Dermis blood vessel endothelial cell (primary cell): ENCODE measurements at regions not wholly inside any gene's neighbourhood (a gene's known extent, or its start where the extent isn't known, plus 50 kb on each side); places are given as distances from the start of the nearest gene placed in this dataset.

ENCODE experiments used
- DNase-seq: peaks from one replicate; pipeline ENCODE4 v3.0.0; 2010

DNA sequence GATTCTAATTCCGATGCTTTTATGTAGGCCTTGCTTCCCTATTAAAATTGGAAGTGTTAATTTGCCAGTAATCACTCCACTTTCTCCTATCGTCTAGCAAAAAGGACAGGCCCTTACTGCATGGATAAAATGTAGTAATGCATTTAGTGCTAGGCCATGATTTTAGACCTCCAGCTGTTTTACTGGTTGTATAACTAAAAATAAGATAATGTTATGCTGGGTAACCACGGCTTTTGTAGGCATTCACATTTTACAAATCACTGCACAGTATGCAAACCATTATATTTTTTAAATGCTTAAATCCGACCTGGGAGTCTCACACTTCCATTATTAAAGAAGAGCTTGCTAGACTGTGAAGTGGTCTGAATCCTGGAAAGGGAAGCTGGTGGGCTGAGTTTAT, 179.5 kb downstream of the TFAP2A start:
- no peak for DNase-seq

DNA sequence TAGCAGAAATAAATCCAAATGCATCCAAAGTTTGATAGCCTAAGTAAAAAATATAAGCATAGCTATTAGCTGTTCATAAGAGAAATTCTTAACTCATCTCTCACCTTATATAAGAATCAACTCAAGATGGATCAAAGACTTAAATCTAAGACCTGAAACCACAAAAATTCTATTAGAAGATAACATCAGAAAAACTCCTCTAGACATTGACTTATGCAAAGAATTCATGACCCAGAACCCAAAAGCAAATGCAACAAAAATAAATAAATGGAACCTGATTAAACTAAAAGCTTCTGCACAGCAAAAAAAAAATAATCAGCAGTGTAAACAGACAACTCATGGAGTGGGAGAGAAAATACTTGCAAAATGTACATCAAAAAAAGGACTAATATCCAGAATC, 184.3 kb downstream of the TFAP2A start:
- no peak for DNase-seq

DNA sequence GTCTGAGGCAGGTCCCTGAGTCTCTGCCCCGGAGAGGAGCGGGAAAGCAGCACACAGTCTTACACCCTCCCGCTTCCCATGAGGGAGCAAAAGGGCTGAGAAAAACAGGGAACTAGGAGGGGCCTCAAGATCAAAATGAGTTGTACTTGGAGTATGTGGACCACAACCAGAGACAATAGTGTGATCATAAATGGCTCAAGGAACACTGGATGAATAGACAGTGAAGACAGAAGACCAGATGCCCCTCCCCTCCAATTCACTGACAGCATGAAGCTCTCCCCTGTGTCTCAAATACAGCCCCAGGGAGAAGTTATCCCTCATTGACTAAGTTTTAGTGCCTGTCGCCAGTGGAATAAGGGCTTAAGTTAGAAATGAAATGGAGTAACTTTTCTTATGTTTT, 191.0 kb downstream of the TFAP2A start:
- no peak for DNase-seq

DNA sequence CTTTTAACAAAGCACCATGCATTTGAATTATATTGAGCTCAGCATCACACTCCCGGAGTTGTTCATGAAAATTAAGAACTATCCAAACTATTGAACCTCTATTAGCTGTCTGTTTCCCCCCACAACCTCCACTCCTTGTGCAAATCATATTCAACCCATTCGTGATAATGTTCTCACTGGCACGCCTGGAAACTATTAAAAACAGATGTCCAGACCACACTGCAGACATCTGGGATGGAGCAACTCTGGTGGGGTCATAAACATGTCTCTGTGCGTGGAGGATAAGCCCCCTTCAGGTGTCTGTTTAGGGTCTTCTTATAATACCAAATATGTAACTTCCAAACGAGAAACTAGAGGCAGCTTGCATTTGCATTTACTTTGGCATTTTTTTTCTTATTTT, 193.7 kb downstream of the TFAP2A start:
- DNase-seq, result no peak

DNA sequence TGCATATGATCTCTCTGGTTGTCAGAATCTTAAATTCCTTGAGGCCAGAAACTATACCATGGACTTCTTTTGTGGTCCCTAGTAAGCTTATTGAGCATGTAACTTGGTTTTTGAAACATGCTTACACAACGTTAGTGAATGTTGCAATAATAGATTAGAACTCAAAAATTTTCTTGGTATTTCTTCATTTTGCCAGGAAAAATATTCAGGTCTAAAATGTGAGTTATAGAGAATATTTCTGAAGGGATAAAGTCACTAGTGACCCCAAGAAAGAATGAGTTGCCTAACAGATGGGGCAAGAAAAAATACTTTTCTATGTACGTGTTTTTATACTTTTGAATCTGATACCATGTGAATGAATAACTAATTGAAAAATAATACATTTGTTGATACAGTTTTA, 195.4 kb downstream of the TFAP2A start:
- DNase-seq, result no peak

GRCh38 chr6:10217111-10217510, 197.8 kb downstream of the TFAP2A start:
- no peak for DNase-seq

DNA sequence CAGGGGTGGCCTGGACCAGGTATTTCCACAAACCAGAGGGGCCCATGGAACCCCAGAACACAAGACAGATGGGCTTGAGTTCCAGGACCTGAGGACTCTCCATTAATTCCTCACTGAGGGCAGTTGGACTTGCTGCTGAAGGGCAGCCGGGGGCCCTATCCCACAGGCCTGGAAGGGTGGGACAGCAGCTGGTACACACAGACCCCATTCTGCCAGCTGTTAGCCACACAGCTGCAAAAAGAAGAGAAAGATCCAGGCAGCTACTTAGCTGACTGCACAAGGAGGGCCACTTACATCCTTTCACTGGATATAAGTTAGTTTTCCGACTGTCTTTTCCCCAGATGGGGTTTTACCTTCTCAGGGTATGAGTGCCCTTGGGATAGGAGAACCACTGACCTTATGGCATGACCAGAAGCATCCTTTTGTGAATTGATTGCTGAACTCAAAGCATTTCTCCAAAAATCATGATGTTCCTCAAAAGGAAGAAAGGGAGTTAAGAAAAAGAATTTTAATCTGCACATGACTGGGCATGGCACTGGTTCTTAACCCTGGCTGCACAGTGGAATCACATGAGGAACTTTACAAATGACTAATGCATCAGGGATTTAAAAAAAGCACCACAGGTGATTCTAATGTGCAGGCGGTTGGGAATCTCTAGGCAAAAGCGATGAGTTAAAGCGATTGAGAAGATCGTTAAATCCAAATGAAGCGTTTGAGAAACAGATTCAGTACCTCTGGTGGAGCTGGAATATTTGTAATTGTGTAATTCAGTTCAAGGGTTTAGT, 199.4 kb downstream of the TFAP2A start:
- no peak for DNase-seq

DNA sequence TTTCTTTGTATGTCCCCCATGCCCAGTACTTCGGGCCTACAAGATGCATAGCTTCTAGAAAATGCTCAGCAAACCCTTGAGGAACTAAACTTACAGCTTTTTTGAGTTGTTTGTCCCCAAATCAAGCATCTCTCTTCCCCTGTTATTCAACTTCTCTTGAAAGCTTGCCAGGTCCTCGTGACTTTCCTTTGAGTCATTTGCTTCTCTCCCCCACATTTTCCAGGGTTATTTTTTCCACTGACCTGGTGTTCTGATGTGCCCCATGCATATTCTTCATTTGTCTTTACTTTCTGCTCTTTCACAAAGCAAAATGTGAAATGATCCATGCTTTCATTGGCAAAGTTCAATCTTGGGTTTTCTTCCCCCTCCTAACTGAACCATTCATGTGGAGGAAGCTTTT, 204.8 kb downstream of the TFAP2A start:
- DNase-seq, result no peak

GRCh38 chr6:10205892-10206291, 209.0 kb downstream of the TFAP2A start:
- DNase-seq, result no peak

GRCh38 chr6:10205120-10205519, 209.8 kb downstream of the TFAP2A start:
- no peak for DNase-seq

- no peak for DNase-seq
These were observed 211.2 kb downstream of the TFAP2A start for GRCh38 chr6:10203651-10204050.

GRCh38 chr6:10202581-10202980, 212.3 kb downstream of the TFAP2A start:
- DNase-seq, result no peak

DNA sequence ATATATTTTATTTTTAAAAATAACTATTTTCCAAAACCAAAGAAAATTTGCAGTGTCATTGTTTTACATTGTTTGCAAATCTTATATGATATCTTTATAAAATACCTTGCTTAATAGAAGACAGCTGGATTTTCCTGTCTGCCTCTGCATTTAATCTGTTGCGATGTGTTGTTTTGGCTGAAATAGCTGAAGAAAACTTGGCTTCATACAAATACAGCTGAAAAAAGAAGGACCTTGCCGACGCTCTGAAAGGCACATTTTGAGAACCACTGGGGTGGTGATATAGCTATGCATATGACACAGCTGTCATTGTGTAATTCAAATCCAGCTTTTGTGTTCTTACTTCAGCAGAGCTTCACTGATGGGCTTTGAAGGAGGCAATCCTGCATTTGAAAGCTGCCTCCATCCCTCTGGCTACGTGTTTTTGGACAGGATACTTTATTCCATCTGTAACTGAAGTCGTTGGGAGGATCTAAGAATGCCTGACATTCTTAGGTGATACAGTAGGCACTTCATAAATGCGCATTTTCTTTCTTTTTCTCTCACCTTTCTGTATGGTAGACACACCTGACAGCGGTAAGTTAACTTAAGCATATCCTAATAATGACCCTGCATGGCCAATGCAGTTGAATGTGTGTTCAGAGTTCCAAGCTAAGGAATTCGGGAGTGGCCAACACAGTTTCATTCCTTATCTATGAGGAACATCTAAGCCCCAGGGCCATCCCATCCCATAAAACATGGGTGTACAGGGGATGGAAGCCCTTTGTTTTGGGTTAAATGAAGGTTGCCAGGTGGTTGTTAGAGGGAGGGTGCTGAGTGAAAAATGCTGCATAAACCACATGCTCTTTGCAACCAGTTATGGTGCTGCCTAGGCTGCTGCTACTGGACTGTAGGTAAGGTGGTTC, 213.0 kb downstream of the TFAP2A start:
- DNase-seq, result no peak

DNA sequence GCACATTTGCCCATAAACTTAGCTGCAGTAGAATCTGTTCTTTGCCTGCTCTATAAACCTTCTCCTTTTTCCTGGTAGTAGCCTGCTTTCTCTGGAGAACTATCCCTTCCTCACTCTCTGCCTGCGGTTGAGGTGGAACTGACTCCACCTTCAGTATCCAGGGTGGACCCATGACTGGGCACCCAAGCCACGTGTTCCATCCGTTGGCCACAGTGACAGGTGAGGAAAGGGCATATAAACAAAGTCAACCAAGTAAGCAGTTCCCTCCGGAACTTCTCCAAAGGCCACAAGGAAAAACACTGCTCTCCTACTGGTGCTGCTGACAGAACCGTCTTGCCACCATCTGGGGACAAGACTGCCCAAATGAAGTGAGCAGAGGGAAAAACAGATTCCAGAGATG, 218.8 kb downstream of the TFAP2A start:
- no peak for DNase-seq

DNA sequence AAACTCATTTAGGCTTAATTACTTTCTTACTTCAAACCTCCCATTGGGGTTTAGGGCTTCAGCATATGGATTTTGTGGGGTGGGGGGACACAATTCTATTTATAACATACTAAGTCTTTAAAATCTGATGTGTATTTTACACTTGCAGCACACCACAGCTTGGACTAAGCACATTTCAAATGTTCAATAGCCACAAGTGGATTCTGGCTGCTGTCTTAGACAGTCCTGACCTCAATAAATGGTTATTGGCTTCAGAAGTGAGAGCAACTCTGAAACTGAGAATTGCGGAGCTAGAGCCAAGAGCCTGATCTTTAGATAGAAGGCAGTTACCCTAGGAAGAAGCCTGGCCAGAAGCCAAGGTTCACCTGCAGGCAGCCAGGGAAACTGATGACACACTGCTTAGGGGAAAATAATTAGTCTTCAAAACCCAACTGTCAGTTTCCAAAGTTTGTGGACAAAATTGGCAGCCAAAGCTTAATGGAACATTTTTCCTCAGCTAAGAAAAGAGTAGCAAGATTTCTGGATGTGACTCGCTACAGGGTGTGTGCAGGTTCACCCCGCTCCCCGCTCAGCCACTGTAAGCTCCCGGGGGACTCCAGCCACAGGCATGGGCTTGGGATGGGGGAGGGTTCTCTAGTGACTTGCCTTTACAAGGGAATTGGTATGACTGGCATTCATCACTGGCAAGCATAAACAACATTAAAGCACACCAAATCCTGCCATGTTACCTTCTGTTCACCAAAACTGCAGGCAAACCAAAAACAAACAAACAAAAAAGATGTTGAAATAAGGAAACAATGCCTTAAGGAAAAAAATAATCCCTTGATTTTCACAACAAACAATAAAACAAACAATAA, 219.8 kb downstream of the TFAP2A start:
- DNase-seq, result no peak

DNA sequence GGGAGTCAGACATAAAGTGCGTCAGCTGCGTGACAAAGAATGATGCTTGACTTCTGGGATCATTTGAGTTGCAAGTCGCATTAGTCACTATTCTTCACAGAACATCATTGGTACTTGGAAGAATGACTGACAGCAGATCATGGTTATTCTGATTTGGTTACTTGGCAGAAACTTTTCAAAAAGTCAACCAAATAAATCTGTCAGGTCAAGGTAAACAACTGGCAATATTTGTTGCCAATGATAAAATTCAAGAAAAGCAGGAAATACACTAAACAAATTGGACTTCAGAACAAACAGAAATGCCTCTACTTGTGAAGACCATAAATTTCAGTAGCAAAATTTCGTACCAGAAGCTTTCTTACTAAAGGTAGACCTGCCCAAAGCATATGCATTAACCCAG, 221.6 kb downstream of the TFAP2A start:
- DNase-seq, result no peak

DNA sequence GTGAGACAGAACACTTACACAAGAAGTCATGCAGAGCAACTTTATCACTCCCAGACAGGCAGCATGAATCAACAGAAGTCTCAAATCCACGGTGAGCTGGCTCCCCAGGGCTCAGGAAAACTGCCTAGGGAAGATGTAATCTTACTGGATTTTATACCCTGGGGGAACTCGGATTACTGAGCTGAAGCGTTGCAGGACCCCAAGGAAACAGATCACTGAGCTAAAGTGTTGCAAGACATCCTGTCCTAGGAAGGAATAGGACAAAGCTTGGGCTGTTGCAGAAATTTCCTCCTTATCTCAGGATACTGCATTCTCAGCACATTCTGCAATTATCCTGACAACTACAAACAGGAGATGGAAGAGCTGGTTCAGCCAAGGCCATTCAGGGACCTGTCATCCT, 224.8 kb downstream of the TFAP2A start:
- DNase-seq, result no peak

DNA sequence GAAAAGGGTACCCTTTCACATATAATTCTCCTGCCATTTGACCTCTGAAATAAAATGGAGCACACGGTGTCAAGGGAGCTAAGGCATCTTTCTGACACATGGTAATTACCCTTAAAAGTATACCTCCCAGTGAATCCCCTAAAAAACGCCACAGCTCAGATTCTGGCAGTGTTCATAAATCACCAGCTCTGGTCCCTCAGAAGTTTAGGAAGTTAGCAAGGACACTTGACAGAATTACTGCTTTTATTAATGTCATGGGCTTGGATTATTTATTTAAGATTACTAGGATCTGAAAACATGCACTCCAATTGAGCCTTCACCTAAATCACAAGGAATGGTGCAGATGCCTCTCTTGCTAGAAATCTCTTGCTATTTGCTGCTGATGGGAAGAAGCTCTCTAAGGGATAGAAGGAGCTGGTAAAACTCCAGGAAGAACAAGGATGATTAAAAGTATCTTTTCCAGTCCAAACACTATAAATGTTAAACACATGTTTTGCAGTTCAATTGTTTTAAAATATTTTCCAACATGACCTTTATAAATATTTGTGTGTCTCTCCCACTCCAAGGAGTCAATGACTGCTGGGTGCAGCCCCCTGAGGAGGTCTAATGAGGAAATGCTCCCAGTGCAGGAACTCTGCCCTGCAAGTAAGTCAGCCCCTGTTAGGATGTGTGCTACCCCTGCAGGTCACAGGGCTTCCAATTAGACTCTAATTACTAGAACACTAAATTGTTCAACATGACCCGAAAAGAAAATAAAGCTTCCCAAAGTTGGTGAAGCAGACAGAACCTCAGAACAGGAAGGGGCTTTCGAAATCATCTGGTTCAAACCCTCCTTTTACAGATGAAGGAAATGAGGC, 230.3 kb downstream of the TFAP2A start:
- DNase-seq, result no peak

- no peak for DNase-seq
These were observed 234.5 kb downstream of the TFAP2A start for GRCh38 chr6:10180138-10181074.

- no peak for DNase-seq
These were observed 237.2 kb downstream of the TFAP2A start for GRCh38 chr6:10177704-10178103.

DNA sequence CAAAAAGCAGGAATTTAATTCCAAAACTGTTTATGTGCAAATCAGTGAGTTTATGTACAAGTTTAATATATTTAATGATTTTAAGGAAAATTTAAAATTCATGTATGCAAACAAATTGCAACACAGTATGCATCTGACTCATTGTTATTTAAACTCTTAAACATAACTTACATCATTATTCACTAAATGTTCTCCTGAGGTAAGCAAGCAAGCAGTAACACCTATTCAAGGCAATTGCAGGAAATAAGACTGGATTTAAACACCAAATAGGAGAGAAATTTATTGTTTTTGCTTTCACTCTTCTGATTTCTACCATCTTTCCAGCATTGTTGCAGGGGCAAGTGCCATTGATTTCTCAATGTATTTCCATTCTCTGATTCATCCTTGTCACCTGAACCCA, 239.5 kb downstream of the TFAP2A start:
- no peak for DNase-seq
